ENCODE measurements at regions not wholly inside any gene's neighbourhood (a gene's known extent, or its start where the extent isn't known, plus 50 kb on each side); places are given as distances from the start of the nearest gene placed in this dataset.
"Not testable (repeated sequence)": the region's sequence is repeated elsewhere in the genome, so short reads cannot be mapped to it uniquely, and the experiment has no call there.

- DNase-seq = no peak
These were observed 53.5 kb downstream of the TEX51 start for GRCh38 chr2:126952216-126952615.

- no peak for DNase-seq
These were observed 54.8 kb downstream of the TEX51 start for GRCh38 chr2:126953483-126953882.

- no peak for DNase-seq
These were observed 56.1 kb downstream of the TEX51 start for GRCh38 chr2:126954831-126955230.

GRCh38 chr2:126956773-126957172, 58.1 kb downstream of the TEX51 start:
- DNase-seq = not testable (repeated sequence)

- DNase-seq = no peak
These were observed 64.7 kb downstream of the TEX51 start for GRCh38 chr2:126963390-126963789.

- no peak for DNase-seq
These were observed 67.9 kb downstream of the TEX51 start for GRCh38 chr2:126966601-126967000.

GRCh38 chr2:126970583-126970982, 71.9 kb downstream of the TEX51 start:
- no peak for DNase-seq

GRCh38 chr2:126971162-126971480, 72.4 kb downstream of the TEX51 start:
- DNase-seq = no peak

GRCh38 chr2:126971481-126972278, 73.0 kb downstream of the TEX51 start:
- peak; percentile 46 to 65 for DNase-seq

- DNase-seq = no peak
These were observed 73.6 kb downstream of the TEX51 start for GRCh38 chr2:126972279-126972626.

GRCh38 chr2:126973745-126974144, 75.1 kb downstream of the TEX51 start:
- no peak for DNase-seq

GRCh38 chr2:126975671-126976655, 77.3 kb downstream of the TEX51 start:
- DNase-seq = no peak

GRCh38 chr2:126976721-126977328, 78.1 kb downstream of the TEX51 start:
- DNase-seq = no peak

- no peak for DNase-seq
These were observed 79.6 kb downstream of the TEX51 start for GRCh38 chr2:126978333-126978732.

- DNase-seq = no peak
These were observed 80.6 kb downstream of the TEX51 start for GRCh38 chr2:126979039-126980003.

GRCh38 chr2:126981476-126981875, 82.8 kb downstream of the TEX51 start:
- DNase-seq = no peak

- no peak for DNase-seq
These were observed 84.2 kb downstream of the TEX51 start for GRCh38 chr2:126982935-126983334.

- DNase-seq = no peak
These were observed 88.0 kb downstream of the TEX51 start for GRCh38 chr2:126986631-126987187.

GRCh38 chr2:126988482-126988881, 89.8 kb downstream of the TEX51 start:
- DNase-seq = no peak

GRCh38 chr2:126989064-126989463, 90.4 kb downstream of the TEX51 start:
- DNase-seq = not testable (repeated sequence)

- no peak for DNase-seq
These were observed 91.5 kb downstream of the TEX51 start for GRCh38 chr2:126990200-126990599.
